ENCODE measurements at regions not wholly inside any gene's neighbourhood (a gene's known extent, or its start where the extent isn't known, plus 50 kb on each side); places are given as distances from the start of the nearest gene placed in this dataset.

DNA sequence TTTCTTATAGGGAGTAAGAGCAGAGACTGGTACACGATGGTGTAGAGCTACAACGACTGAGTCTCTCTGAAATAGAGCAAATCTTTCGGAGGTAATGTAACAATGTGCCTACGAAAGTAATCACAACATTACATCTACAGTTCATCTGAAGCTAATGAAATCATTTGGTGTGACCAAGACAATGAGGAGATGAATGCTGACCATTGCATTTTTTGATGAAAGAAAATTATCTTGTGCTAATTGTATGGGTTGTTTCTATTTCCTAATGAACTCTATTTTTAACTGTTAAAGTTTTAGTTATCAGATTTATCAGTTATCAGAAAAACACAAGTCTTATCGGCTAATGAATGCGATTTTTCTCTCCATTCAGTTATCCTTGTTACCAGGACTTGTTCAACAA, 913.4 kb downstream of the SLITRK6 start (continued):
- TF ChIP-seq, protein P1, sequence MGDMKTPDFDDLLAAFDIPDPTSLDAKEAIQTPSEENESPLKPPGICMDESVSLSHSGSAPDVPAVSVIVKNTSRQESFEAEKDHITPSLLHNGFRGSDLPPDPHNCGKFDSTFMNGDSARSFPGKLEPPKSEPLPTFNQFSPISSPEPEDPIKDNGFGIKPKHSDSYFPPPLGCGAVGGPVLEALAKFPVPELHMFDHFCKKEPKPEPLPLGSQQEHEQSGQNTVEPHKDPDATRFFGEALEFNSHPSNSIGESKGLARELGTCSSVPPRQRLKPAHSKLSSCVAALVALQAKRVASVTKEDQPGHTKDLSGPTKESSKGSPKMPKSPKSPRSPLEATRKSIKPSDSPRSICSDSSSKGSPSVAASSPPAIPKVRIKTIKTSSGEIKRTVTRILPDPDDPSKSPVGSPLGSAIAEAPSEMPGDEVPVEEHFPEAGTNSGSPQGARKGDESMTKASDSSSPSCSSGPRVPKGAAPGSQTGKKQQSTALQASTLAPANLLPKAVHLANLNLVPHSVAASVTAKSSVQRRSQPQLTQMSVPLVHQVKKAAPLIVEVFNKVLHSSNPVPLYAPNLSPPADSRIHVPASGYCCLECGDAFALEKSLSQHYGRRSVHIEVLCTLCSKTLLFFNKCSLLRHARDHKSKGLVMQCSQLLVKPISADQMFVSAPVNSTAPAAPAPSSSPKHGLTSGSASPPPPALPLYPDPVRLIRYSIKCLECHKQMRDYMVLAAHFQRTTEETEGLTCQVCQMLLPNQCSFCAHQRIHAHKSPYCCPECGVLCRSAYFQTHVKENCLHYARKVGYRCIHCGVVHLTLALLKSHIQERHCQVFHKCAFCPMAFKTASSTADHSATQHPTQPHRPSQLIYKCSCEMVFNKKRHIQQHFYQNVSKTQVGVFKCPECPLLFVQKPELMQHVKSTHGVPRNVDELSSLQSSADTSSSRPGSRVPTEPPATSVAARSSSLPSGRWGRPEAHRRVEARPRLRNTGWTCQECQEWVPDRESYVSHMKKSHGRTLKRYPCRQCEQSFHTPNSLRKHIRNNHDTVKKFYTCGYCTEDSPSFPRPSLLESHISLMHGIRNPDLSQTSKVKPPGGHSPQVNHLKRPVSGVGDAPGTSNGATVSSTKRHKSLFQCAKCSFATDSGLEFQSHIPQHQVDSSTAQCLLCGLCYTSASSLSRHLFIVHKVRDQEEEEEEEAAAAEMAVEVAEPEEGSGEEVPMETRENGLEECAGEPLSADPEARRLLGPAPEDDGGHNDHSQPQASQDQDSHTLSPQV (IDR thresholded peaks at IDR 0.05), result no peak

DNA sequence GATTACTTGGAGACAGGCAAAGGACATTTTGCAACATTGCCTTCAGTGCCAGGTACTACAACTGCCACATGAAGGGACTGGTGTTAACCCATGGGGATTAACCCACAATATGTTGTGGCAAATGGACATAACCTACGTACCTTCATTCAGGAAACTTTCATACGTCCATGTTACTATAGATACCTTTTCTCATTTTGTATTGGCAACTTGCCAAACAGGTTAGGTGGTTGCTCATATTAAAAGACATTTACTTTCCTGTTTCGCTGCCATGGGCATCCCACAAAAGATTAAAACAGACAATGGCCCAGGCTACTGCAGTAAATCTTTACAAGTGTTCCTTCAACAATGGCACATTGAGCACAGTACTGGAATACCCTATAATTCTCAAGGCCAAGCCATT, 925.3 kb downstream of the SLITRK6 start:
- ChIA-PET POLR2A (no interaction called here), SMC1A (ENCODE audit: uncharacterized antibody, unreplicated experiment) (no interaction called here), CTCF (interaction anchor here (2.0 kb wide), 1 partner anchor 30 kb away, joined by 5 read pairs; no protein-coding TSS in a partner anchor), RAD21 (ENCODE audit: unreplicated experiment) (no interaction called here)
- TF ChIP-seq CBFB (IDR thresholded peaks at IDR 0.05; ENCODE audit: low read depth) (no peak), BHLHE40 (IDR thresholded peaks at IDR 0.05; ENCODE audit: borderline replicate concordance in 1 of 2, low read depth in 2 of 2, low read length in 1 of 2) (no peak), SMARCA5 (IDR thresholded peaks at IDR 0.05) (no peak), SP1 (IDR thresholded peaks at IDR 0.05; ENCODE audit: low read depth, low read length) (no peak), WRNIP1 (IDR thresholded peaks at IDR 0.05; ENCODE audit: borderline replicate concordance, low read depth, low read length) (no peak), NRF1 (conservative IDR thresholded peaks at IDR 0.05; ENCODE audit: low read depth, low read length) (no peak)
- TF ChIP-seq, protein P2, sequence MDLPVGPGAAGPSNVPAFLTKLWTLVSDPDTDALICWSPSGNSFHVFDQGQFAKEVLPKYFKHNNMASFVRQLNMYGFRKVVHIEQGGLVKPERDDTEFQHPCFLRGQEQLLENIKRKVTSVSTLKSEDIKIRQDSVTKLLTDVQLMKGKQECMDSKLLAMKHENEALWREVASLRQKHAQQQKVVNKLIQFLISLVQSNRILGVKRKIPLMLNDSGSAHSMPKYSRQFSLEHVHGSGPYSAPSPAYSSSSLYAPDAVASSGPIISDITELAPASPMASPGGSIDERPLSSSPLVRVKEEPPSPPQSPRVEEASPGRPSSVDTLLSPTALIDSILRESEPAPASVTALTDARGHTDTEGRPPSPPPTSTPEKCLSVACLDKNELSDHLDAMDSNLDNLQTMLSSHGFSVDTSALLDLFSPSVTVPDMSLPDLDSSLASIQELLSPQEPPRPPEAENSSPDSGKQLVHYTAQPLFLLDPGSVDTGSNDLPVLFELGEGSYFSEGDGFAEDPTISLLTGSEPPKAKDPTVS (IDR thresholded peaks at IDR 0.05; ENCODE audit: low read depth, low read length), result no peak
- H3K9ac ChIP-seq (ENCODE audit: control insufficient read depth, insufficient read depth, low read length), result no peak overlapping the region
- FAIRE-seq, result no peak
- no peak for ATAC-seq
- no peak overlapping the region for H3K27ac ChIP-seq (ENCODE audit: control insufficient read depth, insufficient read depth)
- no peaks in the 10 kb centered on the region for H3K4me1 ChIP-seq (ENCODE audit: control insufficient read depth, insufficient read depth, low read length)
- no peak overlapping the region for H2AFZ ChIP-seq (ENCODE audit: control insufficient read depth, low read depth, low read length)
- H3K4me2 ChIP-seq (ENCODE audit: control insufficient read depth, insufficient read depth), result no peak overlapping the region
- no peaks in the 10 kb centered on the region for H3K79me2 ChIP-seq (ENCODE audit: control insufficient read depth, insufficient read depth, low read length)
- H3K4me3 ChIP-seq, result no peak overlapping the region
- no peaks in the 10 kb centered on the region for H3K36me3 ChIP-seq (ENCODE audit: control insufficient read depth in 2 of 2, insufficient read depth in 2 of 2, low read length in 1 of 2)
- 19% methylated on average over 3 of the region's 3 CpGs for WGBS (ENCODE audit: insufficient coverage, insufficient replicate concordance, low lambda C conversion rate, missing lambda C conversion rate)
- H4K20me1 ChIP-seq (ENCODE audit: control insufficient read depth, insufficient read depth), result no peaks in the 10 kb centered on the region
- no peaks in the 10 kb centered on the region for H3K27me3 ChIP-seq (replicated peaks in 1 of 2; ENCODE audit: control insufficient read depth in 2 of 2, insufficient read depth in 2 of 2, low read length in 1 of 2)
- intact Hi-C loops (cut with micrococcal nuclease; ENCODE audit: unreplicated experiment), result no loop called here
- no peaks in the 10 kb centered on the region for H3K9me3 ChIP-seq (replicated peaks; ENCODE audit: control insufficient read depth, insufficient read depth, low read length)
- BruUV-seq (replicated peaks), result no TSS peak
- in situ Hi-C loops (cut with MboI), result no loop called here
- DNase-seq (ENCODE audit: low read depth, low spot score), result no peak
